A549 (cell line): ENCODE measurements at regions not wholly inside any gene's neighbourhood (a gene's known extent, or its start where the extent isn't known, plus 50 kb on each side); places are given as distances from the start of the nearest gene placed in this dataset.

Experiments used
- EHMT2 ChIP-seq: fragments of 200-600 bp; sonication (generic); IDR thresholded peaks from 2 replicates; pipeline ENCODE4 v1.6.1; 2016; ENCODE audit warnings: antibody characterized with exemption, low read depth, mild to moderate bottlenecking, moderate library complexity
- HDAC2 ChIP-seq: fragments of 200-600 bp; sonication (generic); IDR thresholded peaks from 2 replicates; pipeline ENCODE4 v1.6.1; 2016
- HOXA7 ChIP-seq: fragments of 250-450 bp; sonication (Bioruptor Pico); IDR thresholded peaks from 2 replicates; pipeline ENCODE4 v1.5.0; 2020; ENCODE audit warnings: mild to moderate bottlenecking, moderate library complexity
- NR3C1 ChIP-seq: fragments of >200 bp; sonication (Bioruptor Twin); formaldehyde crosslinking; IDR thresholded peaks from 3 replicates; pipeline ENCODE4 v1.6.1; 2017
- POLR2A ChIP-seq: IDR thresholded peaks from 2 replicates; pipeline ENCODE4 v1.6.1; 2012; ENCODE audit warnings: mild to moderate bottlenecking, low read length
- RARB ChIP-seq: fragments of 250-450 bp; sonication (Bioruptor Pico); IDR thresholded peaks from 2 replicates; pipeline ENCODE4 v1.8.0; 2021; ENCODE audit warnings: mild to moderate bottlenecking, moderate library complexity
- RFX5 ChIP-seq: fragments of 450-650 bp; IDR thresholded peaks from 2 replicates; pipeline ENCODE4 v1.7.1; 2014; ENCODE audit warnings: antibody characterized with exemption, mild to moderate bottlenecking, moderate library complexity
- SREBF2 ChIP-seq: fragments of 450-650 bp; IDR thresholded peaks from 2 replicates; pipeline ENCODE4 v1.6.1; 2014; ENCODE audit warnings: mild to moderate bottlenecking, moderate library complexity
- ZNF302 ChIP-seq: fragments of 250-450 bp; sonication (Bioruptor Pico); IDR thresholded peaks from 2 replicates; pipeline ENCODE4 v1.9.0; 2021; ENCODE audit warnings: inconsistent platforms, mild to moderate bottlenecking, moderate library complexity
- TF ChIP-seq, protein P1 (sequence below): fragments of >200 bp; sonication (Bioruptor Twin); formaldehyde crosslinking; IDR thresholded peaks from 3 replicates; pipeline ENCODE4 v1.5.1; 2016
- TF ChIP-seq, protein P2 (sequence below): fragments of 150-350 bp; IDR thresholded peaks from 2 replicates; pipeline ENCODE4 v1.6.1; 2014; ENCODE audit warnings: low read depth, mild to moderate bottlenecking, low read length
- TF ChIP-seq, protein P3 (sequence below): IDR thresholded peaks from 2 replicates; pipeline ENCODE4 v1.6.1; 2012; ENCODE audit warnings: low read depth, borderline replicate concordance
- TF ChIP-seq, protein P4 (sequence below): fragments of 250-450 bp; sonication (Bioruptor Pico); IDR thresholded peaks from 2 replicates; pipeline ENCODE4 v1.5.0; 2021; ENCODE audit warnings: mild to moderate bottlenecking, moderate library complexity, borderline replicate concordance

DNA sequence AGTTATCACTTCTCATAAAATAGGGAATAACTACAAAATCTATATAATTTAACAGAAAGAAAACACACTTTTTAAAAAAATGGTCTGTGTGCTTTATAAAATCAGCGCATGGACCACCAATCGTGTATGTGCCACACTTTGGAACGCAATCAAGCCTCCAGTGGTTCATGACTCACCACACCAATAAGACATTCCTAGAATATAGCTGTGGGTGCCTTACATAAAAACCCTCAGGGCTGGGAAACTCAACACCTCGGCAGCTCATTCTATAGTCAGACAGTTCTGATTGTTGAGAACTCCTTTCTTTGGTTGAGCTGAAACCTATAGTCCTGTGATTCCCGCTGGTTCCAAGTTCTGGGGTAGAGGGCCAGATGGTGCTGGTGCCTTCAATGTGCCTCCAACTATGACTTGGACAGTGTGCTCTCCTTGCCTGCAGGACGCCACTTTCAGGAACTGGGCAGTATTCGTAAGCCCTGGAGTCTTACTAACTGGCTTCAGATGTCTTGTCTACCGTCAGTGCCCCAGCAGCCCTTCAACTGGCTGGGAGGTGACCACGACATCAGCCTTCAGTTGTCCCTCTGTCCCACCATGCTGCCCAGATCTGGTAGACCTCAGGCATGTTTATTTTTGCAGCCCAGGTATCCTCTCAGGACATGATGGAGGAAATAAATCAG lies 135.7 kb upstream of the GDF10 start:
- TF ChIP-seq, protein P1, sequence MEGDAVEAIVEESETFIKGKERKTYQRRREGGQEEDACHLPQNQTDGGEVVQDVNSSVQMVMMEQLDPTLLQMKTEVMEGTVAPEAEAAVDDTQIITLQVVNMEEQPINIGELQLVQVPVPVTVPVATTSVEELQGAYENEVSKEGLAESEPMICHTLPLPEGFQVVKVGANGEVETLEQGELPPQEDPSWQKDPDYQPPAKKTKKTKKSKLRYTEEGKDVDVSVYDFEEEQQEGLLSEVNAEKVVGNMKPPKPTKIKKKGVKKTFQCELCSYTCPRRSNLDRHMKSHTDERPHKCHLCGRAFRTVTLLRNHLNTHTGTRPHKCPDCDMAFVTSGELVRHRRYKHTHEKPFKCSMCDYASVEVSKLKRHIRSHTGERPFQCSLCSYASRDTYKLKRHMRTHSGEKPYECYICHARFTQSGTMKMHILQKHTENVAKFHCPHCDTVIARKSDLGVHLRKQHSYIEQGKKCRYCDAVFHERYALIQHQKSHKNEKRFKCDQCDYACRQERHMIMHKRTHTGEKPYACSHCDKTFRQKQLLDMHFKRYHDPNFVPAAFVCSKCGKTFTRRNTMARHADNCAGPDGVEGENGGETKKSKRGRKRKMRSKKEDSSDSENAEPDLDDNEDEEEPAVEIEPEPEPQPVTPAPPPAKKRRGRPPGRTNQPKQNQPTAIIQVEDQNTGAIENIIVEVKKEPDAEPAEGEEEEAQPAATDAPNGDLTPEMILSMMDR: no peak
- no peak for TF ChIP-seq SREBF2
- TF ChIP-seq POLR2A: no peak
- TF ChIP-seq, protein P2, sequence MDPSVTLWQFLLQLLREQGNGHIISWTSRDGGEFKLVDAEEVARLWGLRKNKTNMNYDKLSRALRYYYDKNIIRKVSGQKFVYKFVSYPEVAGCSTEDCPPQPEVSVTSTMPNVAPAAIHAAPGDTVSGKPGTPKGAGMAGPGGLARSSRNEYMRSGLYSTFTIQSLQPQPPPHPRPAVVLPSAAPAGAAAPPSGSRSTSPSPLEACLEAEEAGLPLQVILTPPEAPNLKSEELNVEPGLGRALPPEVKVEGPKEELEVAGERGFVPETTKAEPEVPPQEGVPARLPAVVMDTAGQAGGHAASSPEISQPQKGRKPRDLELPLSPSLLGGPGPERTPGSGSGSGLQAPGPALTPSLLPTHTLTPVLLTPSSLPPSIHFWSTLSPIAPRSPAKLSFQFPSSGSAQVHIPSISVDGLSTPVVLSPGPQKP: no peak
- no peak for TF ChIP-seq ZNF302 (CRISPR knock-in tag)
- TF ChIP-seq, protein P3, sequence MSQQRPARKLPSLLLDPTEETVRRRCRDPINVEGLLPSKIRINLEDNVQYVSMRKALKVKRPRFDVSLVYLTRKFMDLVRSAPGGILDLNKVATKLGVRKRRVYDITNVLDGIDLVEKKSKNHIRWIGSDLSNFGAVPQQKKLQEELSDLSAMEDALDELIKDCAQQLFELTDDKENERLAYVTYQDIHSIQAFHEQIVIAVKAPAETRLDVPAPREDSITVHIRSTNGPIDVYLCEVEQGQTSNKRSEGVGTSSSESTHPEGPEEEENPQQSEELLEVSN: no peak
- TF ChIP-seq NR3C1: no peak
- no peak for TF ChIP-seq EHMT2
- TF ChIP-seq RARB: no peak
- TF ChIP-seq HDAC2: no peak
- no peak for TF ChIP-seq HOXA7
- TF ChIP-seq, protein P4, sequence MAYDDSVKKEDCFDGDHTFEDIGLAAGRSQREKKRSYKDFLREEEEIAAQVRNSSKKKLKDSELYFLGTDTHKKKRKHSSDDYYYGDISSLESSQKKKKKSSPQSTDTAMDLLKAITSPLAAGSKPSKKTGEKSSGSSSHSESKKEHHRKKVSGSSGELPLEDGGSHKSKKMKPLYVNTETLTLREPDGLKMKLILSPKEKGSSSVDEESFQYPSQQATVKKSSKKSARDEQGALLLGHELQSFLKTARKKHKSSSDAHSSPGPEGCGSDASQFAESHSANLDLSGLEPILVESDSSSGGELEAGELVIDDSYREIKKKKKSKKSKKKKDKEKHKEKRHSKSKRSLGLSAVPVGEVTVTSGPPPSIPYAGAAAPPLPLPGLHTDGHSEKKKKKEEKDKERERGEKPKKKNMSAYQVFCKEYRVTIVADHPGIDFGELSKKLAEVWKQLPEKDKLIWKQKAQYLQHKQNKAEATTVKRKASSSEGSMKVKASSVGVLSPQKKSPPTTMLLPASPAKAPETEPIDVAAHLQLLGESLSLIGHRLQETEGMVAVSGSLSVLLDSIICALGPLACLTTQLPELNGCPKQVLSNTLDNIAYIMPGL (CRISPR knock-in tag): no peak
- no peak for TF ChIP-seq RFX5
